ENCODE measurements at regions not wholly inside any gene's neighbourhood (a gene's known extent, or its start where the extent isn't known, plus 50 kb on each side); places are given as distances from the start of the nearest gene placed in this dataset.
A peak's percentile ranks its signal among the peaks of the same experiment; 100 is the strongest.
"Not testable (repeated sequence)": the region's sequence is repeated elsewhere in the genome, so short reads cannot be mapped to it uniquely, and the experiment has no call there.

GRCh38 chr5:114858665-114859437 lies 310.9 kb downstream of the TRIM36 start:
- no peak for DNase-seq (ENCODE audit: low read depth)
- in situ Hi-C loops (cut with HindIII; ENCODE audit: low pct_unique_long_range_greater_than_20kb, low sequenced_read_pairs) = no loop called here

GRCh38 chr5:114857941-114858551 lies 311.7 kb downstream of the TRIM36 start:
- in situ Hi-C loops (cut with HindIII; ENCODE audit: low pct_unique_long_range_greater_than_20kb, low sequenced_read_pairs) = no loop called here
- DNase-seq (ENCODE audit: low read depth) = no peak

GRCh38 chr5:114844711-114845110 lies 325.0 kb downstream of the TRIM36 start:
- DNase-seq (ENCODE audit: low read depth); in situ Hi-C loops (cut with HindIII; ENCODE audit: low pct_unique_long_range_greater_than_20kb, low sequenced_read_pairs): not testable (repeated sequence)

- in situ Hi-C loops (cut with HindIII; ENCODE audit: low pct_unique_long_range_greater_than_20kb, low sequenced_read_pairs) = no loop called here
- no peak for DNase-seq (ENCODE audit: low read depth)
Observed at GRCh38 chr5:114839360-114839759, 330.3 kb downstream of the TRIM36 start.

DNA sequence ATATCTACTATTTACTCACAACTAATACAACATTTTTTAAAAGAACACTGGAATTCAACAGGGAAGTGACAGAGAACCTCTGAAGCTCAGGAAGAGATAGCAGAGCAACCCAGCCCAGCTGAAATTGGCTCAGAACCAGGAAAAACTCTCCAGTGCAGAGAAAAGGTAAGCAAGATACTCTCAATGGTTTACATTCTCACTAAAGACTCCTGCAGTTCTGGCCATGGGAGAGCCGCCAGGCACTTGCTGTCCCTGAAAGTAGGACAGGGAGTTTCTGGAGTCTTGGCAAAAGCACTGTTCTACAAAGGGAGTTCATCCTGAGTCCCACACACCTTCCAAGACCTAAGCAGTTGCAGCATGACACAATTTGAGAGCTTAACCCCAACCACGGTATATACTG lies 330.8 kb downstream of the TRIM36 start:
- no peak for DNase-seq (ENCODE audit: low read depth)
- in situ Hi-C loops (cut with HindIII; ENCODE audit: low pct_unique_long_range_greater_than_20kb, low sequenced_read_pairs) = no loop called here

GRCh38 chr5:114830114-114830513 lies 339.6 kb downstream of the TRIM36 start:
- in situ Hi-C loops (cut with HindIII; ENCODE audit: low pct_unique_long_range_greater_than_20kb, low sequenced_read_pairs) = no loop called here
- DNase-seq (ENCODE audit: low read depth) = no peak

- no peak for DNase-seq (ENCODE audit: low read depth)
- in situ Hi-C loops (cut with HindIII; ENCODE audit: low pct_unique_long_range_greater_than_20kb, low sequenced_read_pairs) = no loop called here
Observed at GRCh38 chr5:114822863-114823262, 346.8 kb downstream of the TRIM36 start.

DNA sequence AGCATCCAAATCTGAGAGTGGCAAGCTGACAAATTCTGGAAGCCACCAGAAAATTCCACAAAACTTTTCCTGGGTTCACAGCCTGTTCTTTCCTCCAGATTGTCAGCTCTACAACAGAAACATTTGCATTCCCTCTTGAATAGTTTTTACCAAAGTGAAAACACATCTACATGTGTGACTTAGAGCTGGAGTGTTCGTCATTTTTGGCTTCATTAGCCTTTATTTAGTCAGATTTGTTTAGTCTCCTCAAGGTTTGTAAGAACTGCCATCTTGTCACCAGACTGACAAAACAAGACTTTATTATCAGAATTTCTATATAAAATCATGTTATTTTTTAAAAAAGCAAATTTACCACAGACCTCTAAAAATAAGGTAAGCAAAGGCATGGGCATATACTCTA lies 347.3 kb downstream of the TRIM36 start:
- no peak for DNase-seq (ENCODE audit: low read depth)
- in situ Hi-C loops (cut with HindIII; ENCODE audit: low pct_unique_long_range_greater_than_20kb, low sequenced_read_pairs) = no loop called here

DNA sequence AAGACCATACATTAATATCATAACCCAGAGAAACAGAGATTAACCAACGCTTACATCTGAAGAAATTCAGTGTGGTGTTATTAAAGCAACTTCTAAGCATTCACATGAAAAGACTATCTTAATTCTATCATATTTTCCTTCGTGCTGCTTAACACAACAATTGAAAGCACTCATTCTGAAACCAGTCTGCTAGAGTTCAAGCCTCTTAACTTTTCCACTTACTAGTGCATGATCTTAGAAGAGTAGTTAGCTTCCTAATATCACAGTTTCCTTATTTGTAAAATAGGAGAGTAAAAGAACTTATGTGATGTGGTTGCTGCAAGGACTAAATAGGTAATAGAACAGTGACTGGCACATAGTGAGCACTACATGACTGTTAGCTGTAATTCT lies 379.3 kb downstream of the TRIM36 start:
- in situ Hi-C loops (cut with HindIII; ENCODE audit: low pct_unique_long_range_greater_than_20kb, low sequenced_read_pairs) = no loop called here
- no peak for DNase-seq (ENCODE audit: low read depth)

GRCh38 chr5:114789773-114790402 lies 379.8 kb downstream of the TRIM36 start:
- in situ Hi-C loops (cut with HindIII; ENCODE audit: low pct_unique_long_range_greater_than_20kb, low sequenced_read_pairs) = no loop called here
- peak; percentile 2 for DNase-seq (ENCODE audit: low read depth)

- no peak for DNase-seq (ENCODE audit: low read depth)
- in situ Hi-C loops (cut with HindIII; ENCODE audit: low pct_unique_long_range_greater_than_20kb, low sequenced_read_pairs) = no loop called here
Observed at GRCh38 chr5:114782869-114783268, 386.8 kb downstream of the TRIM36 start.

DNA sequence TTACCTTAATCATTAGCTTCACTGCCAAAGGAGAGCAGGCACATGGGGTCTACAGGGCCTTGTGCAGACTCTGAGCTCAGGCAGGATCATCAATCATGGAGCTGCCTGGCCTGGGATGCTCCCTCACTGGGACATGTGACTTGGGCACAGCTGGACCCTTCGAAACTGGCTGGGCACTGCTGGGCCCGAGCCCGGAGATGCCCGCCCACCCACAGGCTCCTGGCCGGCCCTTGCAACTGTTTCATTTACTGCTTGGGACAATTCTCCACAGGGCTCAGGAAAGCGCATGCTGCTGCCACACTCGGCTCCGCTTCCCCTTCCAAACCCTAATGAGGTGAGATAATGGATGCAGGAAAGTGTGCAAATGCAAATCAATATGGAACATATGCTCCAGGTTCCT lies 387.5 kb downstream of the TRIM36 start:
- no peak for DNase-seq (ENCODE audit: low read depth)
- in situ Hi-C loops (cut with HindIII; ENCODE audit: low pct_unique_long_range_greater_than_20kb, low sequenced_read_pairs) = no loop called here

DNA sequence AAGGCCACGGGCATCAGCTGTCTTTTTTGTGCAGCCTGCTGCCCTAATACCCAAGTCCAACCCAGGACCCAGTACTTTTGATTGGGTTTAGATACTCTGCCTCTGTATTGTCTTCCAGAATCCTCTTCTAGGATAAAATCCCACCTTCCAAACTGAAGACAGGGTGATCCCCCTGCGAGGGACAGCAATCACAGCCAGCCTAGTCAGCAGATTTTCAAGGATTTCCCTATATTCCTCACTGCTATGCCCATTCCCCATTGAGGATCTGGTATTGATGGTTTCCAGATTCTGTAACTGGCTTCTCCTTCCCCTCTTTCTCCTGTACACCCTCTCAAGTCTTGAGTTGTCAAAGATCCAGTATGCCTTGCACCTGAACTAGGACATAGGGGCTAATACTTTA lies 389.4 kb downstream of the TRIM36 start:
- in situ Hi-C loops (cut with HindIII; ENCODE audit: low pct_unique_long_range_greater_than_20kb, low sequenced_read_pairs) = no loop called here
- DNase-seq (ENCODE audit: low read depth) = no peak

- no peak for DNase-seq (ENCODE audit: low read depth)
- in situ Hi-C loops (cut with HindIII; ENCODE audit: low pct_unique_long_range_greater_than_20kb, low sequenced_read_pairs) = no loop called here
Observed at GRCh38 chr5:114744406-114744805, 382.5 kb downstream of the KCNN2 start.

GRCh38 chr5:114734238-114734637 lies 372.4 kb downstream of the KCNN2 start:
- no peak for DNase-seq (ENCODE audit: low read depth)
- in situ Hi-C loops (cut with HindIII; ENCODE audit: low pct_unique_long_range_greater_than_20kb, low sequenced_read_pairs) = no loop called here

- no peak for DNase-seq (ENCODE audit: low read depth)
- in situ Hi-C loops (cut with HindIII; ENCODE audit: low pct_unique_long_range_greater_than_20kb, low sequenced_read_pairs) = no loop called here
Observed at GRCh38 chr5:114729986-114730385, 368.1 kb downstream of the KCNN2 start.

- in situ Hi-C loops (cut with HindIII; ENCODE audit: low pct_unique_long_range_greater_than_20kb, low sequenced_read_pairs) = no loop called here
- DNase-seq (ENCODE audit: low read depth) = no peak
Observed at GRCh38 chr5:114727358-114727757, 365.5 kb downstream of the KCNN2 start.

DNA sequence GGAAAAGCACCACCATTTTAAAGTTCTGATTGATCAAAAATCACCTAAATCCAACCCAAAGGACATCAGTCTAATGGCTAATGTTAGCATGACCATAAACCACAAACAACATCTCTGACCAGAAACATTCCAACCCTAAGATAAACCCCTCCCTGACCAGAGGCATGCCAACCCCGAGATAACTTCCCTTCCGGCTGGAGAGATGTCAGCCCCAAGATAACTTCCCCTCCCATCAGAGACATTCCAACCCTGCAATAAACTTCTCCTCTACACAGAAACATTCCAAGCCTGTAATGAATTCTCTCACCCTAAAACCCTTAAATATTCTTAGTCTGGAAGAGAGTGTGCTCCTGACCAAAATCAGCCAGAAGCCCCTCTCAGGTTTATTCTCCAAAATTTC lies 364.3 kb downstream of the KCNN2 start:
- in situ Hi-C loops (cut with HindIII; ENCODE audit: low pct_unique_long_range_greater_than_20kb, low sequenced_read_pairs) = no loop called here
- DNase-seq (ENCODE audit: low read depth) = no peak

- no peak for DNase-seq (ENCODE audit: low read depth)
- in situ Hi-C loops (cut with HindIII; ENCODE audit: low pct_unique_long_range_greater_than_20kb, low sequenced_read_pairs) = no loop called here
Observed at GRCh38 chr5:114719268-114719667, 357.4 kb downstream of the KCNN2 start.

DNA sequence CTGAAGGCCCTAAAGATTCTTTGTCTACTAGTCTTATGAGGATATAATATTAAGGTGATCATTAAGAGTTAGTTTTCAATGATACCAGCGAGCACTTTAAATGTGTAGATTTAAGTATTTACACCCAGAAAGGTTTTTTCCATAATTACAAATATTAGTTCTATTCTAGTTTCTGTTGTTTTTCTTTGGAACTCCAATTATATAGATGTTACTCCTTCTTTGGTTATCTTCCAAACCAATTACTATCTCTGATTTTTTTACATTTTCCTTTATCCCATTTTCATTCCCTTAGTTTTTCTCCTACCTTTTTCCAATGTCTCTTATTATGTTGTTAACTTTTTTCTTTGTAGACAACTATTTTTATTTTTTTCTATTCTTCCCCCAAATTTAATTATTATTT lies 355.1 kb downstream of the KCNN2 start:
- in situ Hi-C loops (cut with HindIII; ENCODE audit: low pct_unique_long_range_greater_than_20kb, low sequenced_read_pairs) = no loop called here
- DNase-seq (ENCODE audit: low read depth) = no peak
